T-helper 1 cell treated with Interleukin-12 subunit alpha and Interleukin-12 subunit beta and Interleukin-4 antibody, amounts not matched to agents 30 μg/mL and 1 μg/mL, for 36 hours (primary cell): ENCODE measurements at regions not wholly inside any gene's neighbourhood (a gene's known extent, or its start where the extent isn't known, plus 50 kb on each side); places are given as distances from the start of the nearest gene placed in this dataset.

Source experiments
- H3K27ac Mint-ChIP-seq: one replicate; pipeline ENCODE4 v1.8.0; 2021; ENCODE audit warnings: mild to moderate bottlenecking, mixed read lengths
- H3K27me3 Mint-ChIP-seq: one replicate; pipeline ENCODE4 v1.8.0; 2021; ENCODE audit warnings: low read depth, mixed read lengths
- H3K36me3 Mint-ChIP-seq: one replicate; pipeline ENCODE4 v1.8.0; 2021; ENCODE audit warnings: low read depth, mixed read lengths
- H3K4me1 Mint-ChIP-seq: one replicate; pipeline ENCODE4 v1.8.0; 2021; ENCODE audit warnings: low read depth, mixed read lengths
- H3K4me3 Mint-ChIP-seq: one replicate; pipeline ENCODE4 v1.8.0; 2021; ENCODE audit warnings: mild to moderate bottlenecking, moderate library complexity, mixed read lengths
- H3K9me3 Mint-ChIP-seq: one replicate; pipeline ENCODE4 v1.8.0; 2021; ENCODE audit warnings: mixed read lengths

DNA sequence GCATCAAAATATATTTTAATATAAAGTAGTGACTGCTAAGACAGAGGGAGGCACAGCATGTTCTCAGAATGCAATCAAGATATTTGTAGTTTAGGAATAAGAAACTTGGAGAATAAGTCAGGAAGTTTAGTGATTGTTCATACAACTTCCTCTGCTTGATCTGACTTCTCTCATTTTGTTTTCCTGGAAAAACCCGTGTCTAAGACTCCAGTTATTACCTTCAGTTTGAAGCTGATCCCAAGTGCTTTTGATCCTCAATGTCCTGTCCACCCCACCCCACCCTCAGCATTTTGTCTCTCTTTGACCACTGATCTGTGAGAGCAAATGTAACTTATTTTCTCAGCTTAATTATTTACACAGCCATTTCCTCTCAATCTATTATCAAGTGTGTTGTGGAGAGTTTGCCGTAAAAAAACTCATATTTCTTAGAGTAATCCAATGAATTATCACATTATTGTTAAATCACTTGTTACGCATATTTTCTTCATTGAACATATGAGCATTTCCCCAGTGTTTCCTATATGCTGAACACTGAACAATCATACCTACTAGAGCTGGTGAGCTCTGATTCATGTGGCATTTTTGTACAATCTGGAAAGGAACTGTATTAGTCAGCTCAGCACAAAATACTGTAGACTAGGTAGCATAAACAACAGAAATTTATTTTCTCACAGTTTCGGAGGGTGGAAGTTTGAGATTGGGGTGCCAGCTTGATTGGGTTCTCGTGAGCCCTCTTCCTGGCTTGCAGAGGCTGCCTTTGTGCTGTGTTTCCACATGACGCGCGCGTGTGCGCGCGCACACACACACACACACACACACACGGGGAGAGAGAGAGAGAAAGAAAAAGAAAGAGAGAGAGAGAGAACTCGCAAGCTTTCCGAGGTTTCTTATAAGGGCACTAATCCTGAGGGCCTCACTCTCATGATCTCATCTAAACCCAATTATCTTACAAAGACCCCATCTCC lies 65.5 kb upstream of the DPYD start:
- Mint-ChIP-seq H3K9me3 (no peaks in the 10 kb centered on the region), H3K4me1 (no peaks in the 10 kb centered on the region), H3K4me3 (no peak overlapping the region), H3K27ac (no peak overlapping the region), H3K36me3 (no peaks in the 10 kb centered on the region), H3K27me3 (peaks cover 5% of the 10 kb centered on the region)

- no peaks in the 10 kb centered on the region for H3K9me3 Mint-ChIP-seq
- no peak overlapping the region for H3K27ac Mint-ChIP-seq
- no peaks in the 10 kb centered on the region for H3K36me3 Mint-ChIP-seq
- no peaks in the 10 kb centered on the region for H3K4me1 Mint-ChIP-seq
- H3K4me3 Mint-ChIP-seq, result no peak overlapping the region
- H3K27me3 Mint-ChIP-seq, result peaks cover 5% of the 10 kb centered on the region
These were observed 62.3 kb upstream of the DPYD start for GRCh38 chr1:97983126-97983525.

DNA sequence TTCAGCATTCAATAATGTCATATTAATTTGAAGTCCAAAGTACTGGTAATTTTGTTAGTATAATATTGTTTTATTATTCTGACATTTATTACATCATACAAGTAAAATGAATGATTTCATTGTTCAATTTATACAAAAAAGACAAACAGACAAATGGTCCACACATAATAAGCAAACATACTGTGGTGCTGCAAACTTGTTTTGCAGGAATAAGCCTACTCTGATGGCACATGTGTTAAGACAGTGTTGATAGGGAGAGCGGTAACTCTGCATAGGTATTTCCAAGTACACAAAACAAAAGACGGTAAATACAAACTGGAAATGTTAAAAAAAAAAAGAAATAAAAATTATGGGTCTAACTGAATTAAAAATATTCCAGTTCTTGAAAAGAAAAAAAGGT lies 59.7 kb upstream of the DPYD start:
- Mint-ChIP-seq H3K9me3 (no peaks in the 10 kb centered on the region), H3K4me3 (no peak overlapping the region), H3K27me3 (peaks cover 6% of the 10 kb centered on the region), H3K36me3 (no peaks in the 10 kb centered on the region), H3K27ac (no peak overlapping the region), H3K4me1 (no peaks in the 10 kb centered on the region)

GRCh38 chr1:97976801-97977200 lies 56.0 kb upstream of the DPYD start:
- Mint-ChIP-seq H3K4me1 (no peaks in the 10 kb centered on the region), H3K27ac (no peak overlapping the region), H3K36me3 (no peaks in the 10 kb centered on the region), H3K9me3 (no peaks in the 10 kb centered on the region), H3K27me3 (peaks cover 15% of the 10 kb centered on the region), H3K4me3 (no peak overlapping the region)
